ENCODE measurements at regions not wholly inside any gene's neighbourhood (a gene's known extent, or its start where the extent isn't known, plus 50 kb on each side); places are given as distances from the start of the nearest gene placed in this dataset.
A peak's percentile ranks its signal among the peaks of the same experiment; 100 is the strongest.

- DNase-seq (no peak), ATAC-seq (no peak)
- TF ChIP-seq CTCF (IDR thresholded peaks at IDR 0.05): no peak
- H3K27ac ChIP-seq: no peak overlapping the region
- H3K27me3 ChIP-seq (ENCODE audit: insufficient read depth in 3 of 3, low read length in 2 of 3): no peaks in the 10 kb centered on the region
- 87 to 95% (median 90%) methylated on average over 1 of the region's 1 CpG for WGBS, 3 donors
- H3K4me1 ChIP-seq: no peaks in the 10 kb centered on the region
- H3K36me3 ChIP-seq (ENCODE audit: insufficient read depth in 1 of 2, low read depth in 1 of 2): no peaks in the 10 kb centered on the region
- peaks cover 13% of the 10 kb centered on the region for H3K9me3 ChIP-seq
- no peak overlapping the region for H3K4me3 ChIP-seq
- intact Hi-C loops (cut with DNase I): no loop called here
Observed at GRCh38 chr4:124913237-124913636, 200.7 kb upstream of the ANKRD50 start.

- Histone ChIP-seq H3K4me3 (no peak overlapping the region), H3K27me3 (ENCODE audit: insufficient read depth in 3 of 3, low read length in 2 of 3) (no peaks in the 10 kb centered on the region), H3K27ac (no peak overlapping the region), H3K9me3 (peaks cover 13% of the 10 kb centered on the region), H3K36me3 (ENCODE audit: insufficient read depth in 1 of 2, low read depth in 1 of 2) (no peaks in the 10 kb centered on the region), H3K4me1 (no peaks in the 10 kb centered on the region)
- DNase-seq (no peak), ATAC-seq (no peak)
- intact Hi-C loops (cut with DNase I): no loop called here
- no peak for TF ChIP-seq CTCF (IDR thresholded peaks at IDR 0.05)
Observed at GRCh38 chr4:124910327-124910726, 197.8 kb upstream of the ANKRD50 start.

GRCh38 chr4:124907881-124908280 is 195.3 kb upstream of the ANKRD50 start:
- intact Hi-C loops (cut with DNase I): no loop called here
- Histone ChIP-seq H3K27ac (no peak overlapping the region), H3K9me3 (peaks cover 13% of the 10 kb centered on the region), H3K4me1 (peaks cover 17% of the 10 kb centered on the region), H3K4me3 (no peak overlapping the region), H3K27me3 (ENCODE audit: insufficient read depth in 3 of 3, low read length in 2 of 3) (no peaks in the 10 kb centered on the region), H3K36me3 (ENCODE audit: insufficient read depth in 1 of 2, low read depth in 1 of 2) (no peaks in the 10 kb centered on the region)
- DNase-seq (no peak), ATAC-seq (no peak)
- TF ChIP-seq CTCF (IDR thresholded peaks at IDR 0.05): no peak
- WGBS, 3 donors: 80 to 92% (median 83%) methylated on average over 3 of the region's 3 CpGs

- Histone ChIP-seq H3K36me3 (ENCODE audit: insufficient read depth in 1 of 2, low read depth in 1 of 2) (no peaks in the 10 kb centered on the region), H3K4me3 (no peak overlapping the region), H3K9me3 (no peaks in the 10 kb centered on the region), H3K4me1 (peaks cover 27% of the 10 kb centered on the region), H3K27me3 (ENCODE audit: insufficient read depth in 3 of 3, low read length in 2 of 3) (no peaks in the 10 kb centered on the region), H3K27ac (no peak overlapping the region)
- ATAC-seq (no peak), DNase-seq (no peak)
- intact Hi-C loops (cut with DNase I): no loop called here
- WGBS, 3 donors: 55 to 67% (median 67%) methylated on average over 4 of the region's 4 CpGs
- no peak for TF ChIP-seq CTCF (IDR thresholded peaks at IDR 0.05)
Observed at GRCh38 chr4:124905441-124905840, 192.9 kb upstream of the ANKRD50 start.

- Histone ChIP-seq H3K4me3 (no peak overlapping the region), H3K9me3 (no peaks in the 10 kb centered on the region), H3K36me3 (ENCODE audit: insufficient read depth in 1 of 2, low read depth in 1 of 2) (no peaks in the 10 kb centered on the region), H3K27me3 (ENCODE audit: insufficient read depth in 3 of 3, low read length in 2 of 3) (no peaks in the 10 kb centered on the region), H3K27ac (peak overlapping the region; percentile 59), H3K4me1 (peaks cover 27% of the 10 kb centered on the region)
- intact Hi-C loops (cut with DNase I): loop anchor here in 1 of 2 donors (1.0 kb wide), 1 partner anchor 31 kb away; no protein-coding TSS in a partner anchor
- ATAC-seq (peak in 2 of 4 donors; percentile 29 to 33), DNase-seq (no peak)
- TF ChIP-seq CTCF (IDR thresholded peaks at IDR 0.05): no peak
Observed at GRCh38 chr4:124904723-124905388, 192.3 kb upstream of the ANKRD50 start.

Data from psoas muscle (tissue), 7 donors.